ENCODE measurements at regions not wholly inside any gene's neighbourhood (a gene's known extent, or its start where the extent isn't known, plus 50 kb on each side); places are given as distances from the start of the nearest gene placed in this dataset.
"Not testable (repeated sequence)": the region's sequence is repeated elsewhere in the genome, so short reads cannot be mapped to it uniquely, and the experiment has no call there.

DNA sequence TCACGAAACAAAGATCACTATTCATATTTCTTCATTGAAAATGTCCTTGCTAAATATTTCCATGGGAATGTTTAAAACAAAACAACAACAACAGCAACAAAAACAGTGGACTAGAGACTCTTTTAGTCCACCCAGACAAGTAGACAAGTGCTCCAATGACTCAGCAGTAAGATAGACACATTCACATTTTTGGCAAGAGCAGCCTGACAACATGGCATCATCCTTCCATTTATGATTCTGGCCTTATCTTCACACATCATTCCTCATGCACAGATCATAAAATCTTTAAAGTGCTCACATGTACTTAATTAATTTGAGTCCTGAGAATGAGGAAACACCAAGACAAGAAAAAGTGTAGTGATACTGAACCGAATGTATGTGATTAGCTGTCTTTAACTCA, 132.6 kb upstream of the PDE4D start:
- TF ChIP-seq SPI1 (IDR thresholded peaks at IDR 0.05; ENCODE audit: low read depth, low read length): no peak
- TF ChIP-seq POLR2A (IDR thresholded peaks at IDR 0.05; ENCODE audit: low read depth, low read length): no peak
- no peak for TF ChIP-seq TAF1 (IDR thresholded peaks at IDR 0.05; ENCODE audit: low read depth, low read length)
- TF ChIP-seq POU2F2 (IDR thresholded peaks at IDR 0.05; ENCODE audit: low read depth, low read length): no peak
- no peak for TF ChIP-seq PAX5 (IDR thresholded peaks at IDR 0.05; ENCODE audit: insufficient read depth, low read length, severe bottlenecking)
- no peak for TF ChIP-seq POLR2AphosphoS5 (IDR thresholded peaks at IDR 0.05; ENCODE audit: low read depth, low read length)
- FAIRE-seq: no peak
- no peak for DNase-seq (ENCODE audit: insufficient read length, low spot score)

DNA sequence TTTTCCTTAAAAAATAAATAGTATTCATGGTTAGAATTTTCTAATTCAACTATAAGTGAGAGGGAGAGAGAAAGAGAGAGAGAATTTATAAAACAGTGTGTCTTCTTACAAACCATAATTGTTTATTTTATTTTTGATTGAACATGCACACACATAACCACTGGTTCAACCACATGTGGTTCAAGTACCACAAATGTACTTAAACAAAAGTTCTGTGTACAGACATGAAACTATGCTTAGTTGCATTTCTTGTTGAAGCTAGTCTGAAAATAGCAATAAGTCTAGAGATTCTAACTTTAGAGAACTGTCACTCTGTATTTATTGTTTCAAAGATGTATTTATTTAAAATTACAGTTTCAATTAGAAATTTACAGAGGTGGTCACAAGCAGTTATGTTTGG, 130.6 kb upstream of the PDE4D start:
- FAIRE-seq: no peak
- no peak for TF ChIP-seq POLR2A (IDR thresholded peaks at IDR 0.05; ENCODE audit: low read depth, low read length)
- TF ChIP-seq SPI1 (IDR thresholded peaks at IDR 0.05; ENCODE audit: low read depth, low read length): no peak
- TF ChIP-seq TAF1 (IDR thresholded peaks at IDR 0.05; ENCODE audit: low read depth, low read length): no peak
- TF ChIP-seq POLR2AphosphoS5 (IDR thresholded peaks at IDR 0.05; ENCODE audit: low read depth, low read length): no peak
- no peak for TF ChIP-seq PAX5 (IDR thresholded peaks at IDR 0.05; ENCODE audit: insufficient read depth, low read length, severe bottlenecking)
- TF ChIP-seq POU2F2 (IDR thresholded peaks at IDR 0.05; ENCODE audit: low read depth, low read length): no peak

DNA sequence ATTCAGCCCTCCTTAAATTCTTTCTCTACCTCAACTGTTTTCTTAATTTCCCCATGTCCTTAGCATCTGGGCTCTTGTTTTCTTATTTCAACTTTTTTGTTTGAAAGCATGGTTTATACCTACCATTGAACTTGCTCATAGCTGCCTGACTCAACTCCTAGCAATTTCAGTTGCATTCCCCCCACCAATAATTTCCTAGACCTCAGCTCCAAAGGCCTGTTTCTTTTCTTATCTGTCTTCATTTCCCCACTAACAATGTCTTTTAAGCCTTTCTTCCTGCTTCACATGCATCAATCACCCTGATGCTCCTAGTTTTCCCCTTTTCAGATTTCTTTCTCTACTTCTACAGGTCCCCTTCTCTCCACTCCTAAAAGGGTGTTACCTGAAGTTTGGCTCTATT, 129.7 kb upstream of the PDE4D start:
- FAIRE-seq (no peak), DNase-seq (ENCODE audit: insufficient read length, low spot score) (no peak)
- TF ChIP-seq POU2F2 (IDR thresholded peaks at IDR 0.05; ENCODE audit: low read depth, low read length) (no peak), POLR2AphosphoS5 (IDR thresholded peaks at IDR 0.05; ENCODE audit: low read depth, low read length) (no peak), PAX5 (IDR thresholded peaks at IDR 0.05; ENCODE audit: insufficient read depth, low read length, severe bottlenecking) (no peak), TAF1 (IDR thresholded peaks at IDR 0.05; ENCODE audit: low read depth, low read length) (no peak), SPI1 (IDR thresholded peaks at IDR 0.05; ENCODE audit: low read depth, low read length) (no peak), POLR2A (IDR thresholded peaks at IDR 0.05; ENCODE audit: low read depth, low read length) (no peak)

More for the DNA sequence above, 130.6 kb upstream of the PDE4D start:
- DNase-seq (ENCODE audit: insufficient read length, low spot score): no peak

DNA sequence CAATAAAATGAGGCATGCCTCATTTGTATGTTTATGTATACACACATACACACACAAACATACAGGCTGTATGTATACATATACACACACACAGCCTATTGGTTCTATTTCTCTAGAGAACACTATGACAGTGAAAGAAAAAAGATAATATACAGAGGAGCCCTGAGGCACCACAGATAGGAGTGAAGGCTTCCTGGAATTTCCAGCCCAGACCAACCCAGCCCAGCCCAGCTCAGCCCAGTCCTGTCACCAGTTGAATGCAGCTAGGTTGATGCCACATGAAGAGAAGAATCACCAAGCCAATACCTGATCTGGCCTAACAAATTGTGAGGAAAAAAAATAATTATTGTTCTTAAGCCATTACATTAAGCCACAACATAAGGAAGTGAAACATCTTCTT, 126.9 kb upstream of the PDE4D start:
- no peak for TF ChIP-seq POLR2AphosphoS5 (IDR thresholded peaks at IDR 0.05; ENCODE audit: low read depth, low read length)
- TF ChIP-seq POU2F2 (IDR thresholded peaks at IDR 0.05; ENCODE audit: low read depth, low read length): no peak
- no peak for TF ChIP-seq SPI1 (IDR thresholded peaks at IDR 0.05; ENCODE audit: low read depth, low read length)
- TF ChIP-seq TAF1 (IDR thresholded peaks at IDR 0.05; ENCODE audit: low read depth, low read length): no peak
- TF ChIP-seq POLR2A (IDR thresholded peaks at IDR 0.05; ENCODE audit: low read depth, low read length): no peak
- no peak for TF ChIP-seq PAX5 (IDR thresholded peaks at IDR 0.05; ENCODE audit: insufficient read depth, low read length, severe bottlenecking)

DNA sequence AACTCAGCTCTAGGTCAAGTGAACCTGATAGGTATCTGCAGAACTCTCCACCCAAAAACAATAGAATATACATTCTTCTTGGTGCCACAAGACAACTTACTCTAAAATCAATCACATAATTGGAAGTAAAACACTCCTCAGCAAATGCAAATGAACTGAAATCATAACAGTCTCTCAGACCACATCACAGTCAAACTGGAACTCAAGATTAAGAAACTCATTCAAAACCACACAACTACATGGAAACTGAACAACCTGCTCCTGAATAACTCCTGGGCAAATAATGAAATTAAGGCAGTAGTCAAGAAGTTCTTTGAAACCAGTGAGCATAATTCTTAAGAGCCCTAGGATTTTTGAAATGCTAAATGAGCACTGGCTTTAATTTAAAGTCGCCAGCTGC, 125.4 kb upstream of the PDE4D start:
- not testable (repeated sequence) for DNase-seq (ENCODE audit: insufficient read length, low spot score); FAIRE-seq

More for the DNA sequence above, 126.9 kb upstream of the PDE4D start:
- DNase-seq (ENCODE audit: insufficient read length, low spot score) (no peak), FAIRE-seq (no peak)

DNA sequence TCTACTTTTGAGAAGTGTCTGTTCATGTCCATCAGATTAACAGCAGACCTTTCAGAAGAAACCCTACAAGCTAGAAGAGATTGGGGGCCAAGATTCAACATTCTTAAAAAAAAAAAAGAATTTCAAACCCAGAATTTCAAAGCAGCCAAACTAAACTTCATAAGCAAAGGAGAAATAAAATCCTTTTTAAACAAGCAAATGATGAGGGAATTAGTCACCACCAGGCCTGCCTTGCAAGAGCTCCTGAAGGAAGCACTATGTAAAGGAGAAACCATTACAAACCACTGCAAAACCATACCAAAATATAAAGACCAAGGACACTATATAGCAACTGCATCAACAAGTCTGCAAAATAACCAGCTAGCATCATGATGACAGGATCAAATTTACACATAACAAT, 124.6 kb upstream of the PDE4D start:
- no peak for FAIRE-seq
- no peak for TF ChIP-seq POLR2AphosphoS5 (IDR thresholded peaks at IDR 0.05; ENCODE audit: low read depth, low read length)
- TF ChIP-seq POU2F2 (IDR thresholded peaks at IDR 0.05; ENCODE audit: low read depth, low read length): no peak
- TF ChIP-seq POLR2A (IDR thresholded peaks at IDR 0.05; ENCODE audit: low read depth, low read length): no peak
- no peak for TF ChIP-seq PAX5 (IDR thresholded peaks at IDR 0.05; ENCODE audit: insufficient read depth, low read length, severe bottlenecking)
- no peak for TF ChIP-seq TAF1 (IDR thresholded peaks at IDR 0.05; ENCODE audit: low read depth, low read length)
- TF ChIP-seq SPI1 (IDR thresholded peaks at IDR 0.05; ENCODE audit: low read depth, low read length): no peak
- DNase-seq (ENCODE audit: insufficient read length, low spot score): no peak

DNA sequence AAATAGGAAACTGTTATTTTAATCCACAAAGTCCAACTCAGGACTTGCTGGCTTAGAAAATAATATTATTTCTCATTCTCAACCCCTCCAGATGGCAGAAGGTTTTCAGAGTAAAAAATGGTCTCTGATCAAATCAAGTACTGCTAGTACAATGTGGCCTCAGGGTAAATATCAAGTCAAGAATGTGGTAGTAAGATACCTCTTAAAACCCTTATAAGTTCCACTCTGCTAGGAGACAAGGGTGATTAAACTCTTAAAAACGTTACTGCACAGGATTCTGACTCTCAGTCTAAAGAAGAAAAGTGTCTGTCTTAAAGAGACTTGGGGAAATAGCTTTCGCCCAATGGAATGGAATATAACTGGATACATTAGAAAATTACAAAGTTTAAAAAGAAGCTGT, 120.8 kb upstream of the PDE4D start:
- no peak for TF ChIP-seq SPI1 (IDR thresholded peaks at IDR 0.05; ENCODE audit: low read depth, low read length)
- TF ChIP-seq POLR2A (IDR thresholded peaks at IDR 0.05; ENCODE audit: low read depth, low read length): no peak
- TF ChIP-seq TAF1 (IDR thresholded peaks at IDR 0.05; ENCODE audit: low read depth, low read length): no peak
- no peak for TF ChIP-seq POU2F2 (IDR thresholded peaks at IDR 0.05; ENCODE audit: low read depth, low read length)
- TF ChIP-seq PAX5 (IDR thresholded peaks at IDR 0.05; ENCODE audit: insufficient read depth, low read length, severe bottlenecking): no peak
- no peak for TF ChIP-seq POLR2AphosphoS5 (IDR thresholded peaks at IDR 0.05; ENCODE audit: low read depth, low read length)
- no peak for FAIRE-seq
- no peak for DNase-seq (ENCODE audit: insufficient read length, low spot score)

DNA sequence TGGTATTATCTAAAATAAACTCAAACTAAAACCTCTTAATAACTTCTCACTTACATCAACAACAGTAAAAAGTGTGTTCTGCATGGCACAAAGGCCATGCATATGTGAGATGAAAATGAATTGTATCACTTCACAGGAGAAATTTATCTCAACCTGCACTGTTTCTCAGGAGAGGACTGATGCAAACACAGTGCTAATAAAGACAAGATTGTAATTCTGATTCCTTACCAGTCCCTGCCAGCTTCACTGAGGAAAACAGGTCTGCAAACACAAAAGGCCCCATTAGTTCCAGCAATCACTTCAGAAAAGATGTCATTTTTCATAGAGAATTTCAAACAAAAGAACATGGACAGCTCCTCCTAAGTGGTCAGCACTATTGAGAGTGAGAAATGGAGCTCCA, 117.3 kb upstream of the PDE4D start:
- FAIRE-seq (no peak), DNase-seq (ENCODE audit: insufficient read length, low spot score) (no peak)
- no peak for TF ChIP-seq POLR2AphosphoS5 (IDR thresholded peaks at IDR 0.05; ENCODE audit: low read depth, low read length)
- TF ChIP-seq PAX5 (IDR thresholded peaks at IDR 0.05; ENCODE audit: insufficient read depth, low read length, severe bottlenecking): no peak

DNA sequence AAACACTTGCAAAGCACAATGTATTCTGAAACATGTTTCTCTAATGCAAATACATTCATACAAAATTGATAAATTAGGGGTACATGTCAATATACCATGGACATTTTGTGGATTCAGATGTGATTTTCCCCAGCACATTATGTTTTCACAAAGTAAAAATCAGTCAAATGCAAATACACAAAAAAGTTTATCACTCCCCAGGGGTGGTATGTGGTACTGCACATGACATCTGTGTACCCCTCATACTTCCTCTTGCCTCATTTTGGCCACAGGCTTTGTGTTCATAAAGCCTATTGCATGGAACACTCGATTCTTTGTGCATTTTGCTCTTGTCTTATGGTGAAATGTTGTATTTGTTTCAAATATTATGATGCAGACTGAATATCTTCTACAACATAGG, 116.8 kb upstream of the PDE4D start:
- TF ChIP-seq POLR2A (IDR thresholded peaks at IDR 0.05; ENCODE audit: low read depth, low read length) (no peak), SPI1 (IDR thresholded peaks at IDR 0.05; ENCODE audit: low read depth, low read length) (no peak)
- FAIRE-seq: no peak
- no peak for DNase-seq (ENCODE audit: insufficient read length, low spot score)

DNA sequence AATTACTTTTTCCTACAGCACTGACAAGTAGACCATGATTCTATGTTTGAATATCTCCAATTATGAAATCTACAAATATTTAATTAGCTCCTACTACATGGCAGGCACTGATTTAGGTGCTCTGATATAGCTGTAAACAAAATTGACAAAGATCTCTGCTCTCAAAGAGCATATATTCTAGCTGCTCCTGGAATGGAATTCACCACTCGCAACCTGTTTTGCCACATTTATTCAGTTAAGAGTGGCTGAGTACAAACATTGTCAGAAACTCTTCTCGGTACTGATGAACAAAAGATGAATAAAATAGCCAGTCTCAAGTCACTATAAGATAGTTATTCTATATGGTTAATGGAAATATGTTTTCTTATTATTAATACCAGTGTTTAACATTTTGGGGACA, 114.2 kb upstream of the PDE4D start:
- no peak for FAIRE-seq
- TF ChIP-seq POU2F2 (IDR thresholded peaks at IDR 0.05; ENCODE audit: low read depth, low read length) (no peak), PAX5 (IDR thresholded peaks at IDR 0.05; ENCODE audit: insufficient read depth, low read length, severe bottlenecking) (no peak), POLR2A (IDR thresholded peaks at IDR 0.05; ENCODE audit: low read depth, low read length) (no peak), TAF1 (IDR thresholded peaks at IDR 0.05; ENCODE audit: low read depth, low read length) (no peak), POLR2AphosphoS5 (IDR thresholded peaks at IDR 0.05; ENCODE audit: low read depth, low read length) (no peak), SPI1 (IDR thresholded peaks at IDR 0.05; ENCODE audit: low read depth, low read length) (no peak)
- no peak for DNase-seq (ENCODE audit: insufficient read length, low spot score)

DNA sequence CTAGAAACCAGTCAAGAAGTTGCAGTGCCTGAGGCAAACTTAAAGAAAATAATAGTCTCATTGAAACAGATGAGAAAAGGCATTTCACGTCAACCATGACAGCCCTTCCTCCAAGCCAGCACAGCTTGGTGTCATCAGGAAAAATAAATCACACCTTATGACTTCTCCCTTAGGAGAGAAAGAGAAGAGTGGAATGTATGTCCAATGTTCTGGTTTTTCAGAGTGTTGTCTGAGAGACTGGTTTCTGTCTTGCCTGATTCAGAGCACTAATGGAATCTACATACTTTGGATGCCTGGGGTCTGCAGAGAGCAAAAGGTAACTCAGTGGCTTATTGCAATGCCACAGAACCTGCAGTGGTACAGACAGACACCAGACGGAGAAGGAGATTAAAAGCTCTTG, 105.5 kb upstream of the PDE4D start:
- TF ChIP-seq PAX5 (IDR thresholded peaks at IDR 0.05; ENCODE audit: insufficient read depth, low read length, severe bottlenecking) (no peak), POLR2AphosphoS5 (IDR thresholded peaks at IDR 0.05; ENCODE audit: low read depth, low read length) (no peak), POLR2A (IDR thresholded peaks at IDR 0.05; ENCODE audit: low read depth, low read length) (no peak), POU2F2 (IDR thresholded peaks at IDR 0.05; ENCODE audit: low read depth, low read length) (no peak), TAF1 (IDR thresholded peaks at IDR 0.05; ENCODE audit: low read depth, low read length) (no peak), SPI1 (IDR thresholded peaks at IDR 0.05; ENCODE audit: low read depth, low read length) (no peak)
- no peak for DNase-seq (ENCODE audit: insufficient read length, low spot score)
- FAIRE-seq: no peak

Data from GM12891 (cell line).